Transverse colon (tissue), 3 donors: ENCODE measurements at regions not wholly inside any gene's neighbourhood (a gene's known extent, or its start where the extent isn't known, plus 50 kb on each side); places are given as distances from the start of the nearest gene placed in this dataset.

ENCODE experiments used
- CTCF ChIP-seq, 5 experiments: fragments of 200-600 bp in 3 of 5; fragments of 450-650 bp in 2 of 5; sonication (generic) in 3 of 5; IDR thresholded peaks; 1 replicate in 2 of 5; 2 replicates in 3 of 5; pipeline ENCODE4 v1.5.1; 2016 to 2017; ENCODE audit warnings: antibody characterized with exemption in 5 of 5, inconsistent platforms in 3 of 5, mild to moderate bottlenecking in 2 of 5, moderate library complexity in 1 of 5
- POLR2A ChIP-seq: fragments of 450-650 bp; IDR thresholded peaks from one replicate; pipeline ENCODE4 v1.6.1; 2016; ENCODE audit warnings: antibody characterized with exemption, mild to moderate bottlenecking, moderate library complexity

- TF ChIP-seq POLR2A (no peak), CTCF (IDR thresholded peaks at IDR 0.05) (no peak)
Measured at GRCh38 chr20:48196001-48196400, 410.7 kb upstream of the SULF2 start.
